T-helper 1 cell treated with Interleukin-12 subunit alpha and Interleukin-12 subunit beta and Interleukin-4 antibody, amounts not matched to agents 30 ng/mL and 1 ng/mL, for 36 hours (primary cell): ENCODE measurements at regions not wholly inside any gene's neighbourhood (a gene's known extent, or its start where the extent isn't known, plus 50 kb on each side); places are given as distances from the start of the nearest gene placed in this dataset.

Experiments
- intact Hi-C: fragments of 100-400 bp; cut with micrococcal nuclease; formaldehyde crosslinking; loops from one replicate; pipeline ENCODE4 v1.15.1; 2024

DNA sequence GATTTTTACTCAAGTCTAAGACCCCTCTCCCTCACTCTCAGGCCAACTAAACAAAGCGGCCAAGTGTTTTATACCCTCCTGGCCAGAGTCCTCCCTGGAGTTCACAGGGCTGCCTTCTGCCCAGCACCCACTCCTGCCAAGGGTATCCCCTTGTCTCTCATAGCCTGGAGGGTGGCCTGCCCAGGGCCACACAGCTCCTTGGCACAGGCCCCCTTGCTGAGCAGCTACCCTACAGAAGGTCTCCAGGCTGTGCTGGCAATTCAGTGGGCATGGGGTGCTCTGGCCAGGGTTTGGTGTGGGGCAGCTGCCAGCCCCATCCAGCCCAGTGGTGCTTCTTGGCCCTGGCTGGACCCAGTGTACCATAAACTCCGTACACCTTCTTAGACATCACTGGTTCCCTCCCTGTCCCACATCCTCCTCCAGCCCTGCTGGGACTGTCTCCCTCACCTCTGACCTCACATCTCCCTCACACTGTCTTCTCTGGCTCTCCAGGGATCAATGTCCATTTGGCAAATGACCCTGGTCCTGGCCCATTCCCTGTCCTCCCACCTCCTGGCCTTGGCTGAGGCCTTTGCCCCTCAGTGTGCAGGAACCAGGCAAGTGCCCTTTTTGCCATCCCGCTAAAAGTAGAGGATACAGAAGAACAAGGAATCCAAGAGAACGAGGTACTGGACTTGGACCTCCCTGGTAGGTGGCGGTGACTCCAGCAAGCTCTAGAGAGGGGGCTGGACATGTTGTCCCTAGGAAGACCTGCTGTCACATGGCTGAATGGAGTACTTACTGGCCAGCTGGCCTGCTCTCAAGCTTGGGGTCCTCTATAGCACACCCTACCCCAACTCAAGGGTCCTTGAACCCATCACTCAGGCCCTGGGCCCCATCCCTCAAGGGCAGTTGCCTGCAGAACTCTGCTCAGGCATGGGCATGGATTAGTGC is 50.0 kb upstream of the TRPM1 start:
- intact Hi-C loops, result no loop called here

DNA sequence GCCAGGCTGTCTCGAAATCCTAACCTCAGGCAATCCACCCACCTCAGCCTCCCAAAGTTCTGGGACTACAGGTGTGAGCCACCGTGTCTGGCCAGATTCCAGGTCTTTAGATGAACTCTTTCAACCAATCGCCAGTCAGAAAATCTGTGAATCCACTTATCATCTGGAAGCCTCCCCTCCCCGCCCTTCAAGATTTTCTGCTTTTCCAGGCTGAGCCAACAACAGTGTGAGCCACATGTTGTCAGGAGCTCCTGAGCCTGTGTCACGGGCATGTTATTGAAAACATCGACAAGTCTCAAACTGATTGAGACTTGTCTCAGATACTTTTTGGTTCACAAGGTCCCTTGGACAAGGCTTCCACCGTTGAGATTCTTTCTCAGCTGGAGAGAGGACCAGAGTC is 52.0 kb upstream of the TRPM1 start:
- intact Hi-C loops, result no loop called here

DNA sequence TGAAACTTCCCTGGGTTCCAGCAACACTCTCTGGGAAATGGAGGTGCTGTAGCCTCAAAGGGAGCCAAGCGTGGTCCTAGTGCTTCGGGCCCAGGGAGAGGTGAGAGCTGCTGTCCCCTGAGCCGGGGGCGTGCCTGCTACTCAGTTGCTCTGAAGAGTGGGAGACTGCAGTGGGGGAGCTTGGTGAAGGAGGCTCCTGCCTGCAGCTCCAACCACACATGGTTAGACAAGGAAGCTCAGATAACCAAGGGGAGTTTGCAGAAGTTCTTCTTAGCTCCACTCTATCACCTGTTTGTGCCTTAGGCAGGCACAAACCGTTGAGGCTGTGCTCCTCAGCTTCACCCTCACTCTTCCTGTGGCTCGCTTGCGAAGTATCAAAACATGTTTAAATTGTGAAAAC is 53.6 kb upstream of the TRPM1 start:
- intact Hi-C loops, result no loop called here

DNA sequence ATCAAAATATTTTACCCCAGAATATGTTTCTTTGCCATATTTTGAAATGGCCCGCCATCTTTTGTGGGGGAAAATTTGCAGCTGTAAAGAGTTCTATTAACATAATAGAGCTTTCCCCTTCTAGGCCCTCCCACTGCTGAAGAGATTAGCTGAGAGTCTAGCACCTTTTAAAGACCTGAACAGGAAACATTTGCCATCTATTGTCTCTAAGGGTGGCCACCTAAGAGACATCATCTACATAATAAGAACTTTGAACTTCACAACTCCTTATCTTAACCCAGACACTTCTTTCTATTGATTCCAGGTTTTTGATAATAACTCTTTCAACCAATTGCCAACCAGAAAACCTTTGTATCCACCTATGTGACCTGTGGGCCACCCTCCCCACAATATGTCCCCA is 54.7 kb upstream of the TRPM1 start:
- intact Hi-C loops, result no loop called here

DNA sequence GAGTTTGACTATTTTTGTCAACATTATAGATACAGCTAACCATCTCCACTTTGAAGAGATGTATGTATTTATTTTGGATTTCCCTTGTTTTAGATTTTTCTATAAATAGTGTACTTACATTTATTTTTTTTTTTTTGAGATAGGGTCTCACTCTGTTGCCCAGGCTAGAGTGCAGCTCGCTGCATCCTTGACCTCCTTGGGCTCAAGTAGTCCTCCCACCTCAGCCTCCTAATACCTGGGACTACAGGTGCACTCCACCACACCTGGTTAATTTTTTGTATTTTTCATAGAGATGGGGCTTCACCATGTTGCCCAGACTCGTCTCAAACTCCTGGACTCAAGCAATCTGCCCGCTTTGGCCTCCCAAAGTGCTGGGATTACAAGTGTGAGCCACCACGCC is 55.3 kb upstream of the TRPM1 start:
- intact Hi-C loops, result no loop called here

DNA sequence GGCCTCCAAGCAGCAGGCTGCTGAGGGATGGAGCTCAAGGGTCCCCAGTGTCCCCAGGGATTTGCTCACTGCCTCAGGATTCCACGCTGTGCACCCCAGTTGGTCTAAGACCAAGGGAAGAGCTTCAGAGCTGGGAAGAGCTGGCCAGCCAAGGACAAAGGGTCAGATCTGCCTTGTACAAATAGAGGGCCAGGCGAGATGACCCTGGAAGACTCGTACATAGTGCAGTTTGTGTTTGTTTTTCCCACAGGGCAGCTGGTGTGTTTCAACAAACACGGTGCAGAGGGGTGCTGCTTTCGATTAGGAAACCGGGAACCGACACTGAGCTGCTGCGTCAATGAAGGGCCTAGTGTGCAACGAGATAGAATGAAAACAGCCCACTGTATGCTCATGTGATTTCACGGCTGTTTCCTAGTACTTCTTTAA is 56.1 kb upstream of the TRPM1 start:
- intact Hi-C loops, result no loop called here

DNA sequence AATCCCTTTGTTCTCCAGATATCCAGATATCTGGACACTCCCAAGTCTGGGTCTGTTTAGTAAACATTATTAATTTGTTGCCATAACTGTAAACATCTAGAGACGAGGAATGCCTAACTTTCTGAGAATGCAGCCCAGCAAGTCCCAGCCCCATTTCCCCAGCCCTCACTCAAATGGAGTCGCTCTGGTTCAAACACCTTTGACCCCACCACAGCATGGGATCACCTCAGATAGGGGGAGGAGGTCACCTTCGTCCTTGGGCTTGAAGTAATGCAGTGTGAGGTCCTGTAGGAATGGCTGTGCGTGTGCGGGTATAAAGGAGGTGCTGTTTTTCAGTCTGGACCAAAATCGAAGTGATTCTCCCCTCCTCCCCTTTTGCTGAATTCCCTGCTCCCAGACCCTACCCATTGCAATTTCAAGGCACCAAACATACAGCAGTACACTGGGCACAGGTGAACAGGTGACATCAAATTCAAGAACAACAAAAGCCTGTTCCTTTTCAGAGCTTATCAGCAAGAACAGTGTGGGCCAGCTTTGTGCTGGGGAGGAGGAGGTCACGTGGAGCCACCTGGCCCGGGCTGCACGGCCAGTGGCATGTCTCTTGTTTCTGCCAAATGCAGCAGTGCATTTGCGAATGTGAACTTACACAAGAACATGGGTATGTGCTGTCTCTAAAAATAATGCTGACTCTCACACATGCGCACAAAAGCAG is 57.5 kb upstream of the TRPM1 start:
- intact Hi-C loops, result no loop called here

DNA sequence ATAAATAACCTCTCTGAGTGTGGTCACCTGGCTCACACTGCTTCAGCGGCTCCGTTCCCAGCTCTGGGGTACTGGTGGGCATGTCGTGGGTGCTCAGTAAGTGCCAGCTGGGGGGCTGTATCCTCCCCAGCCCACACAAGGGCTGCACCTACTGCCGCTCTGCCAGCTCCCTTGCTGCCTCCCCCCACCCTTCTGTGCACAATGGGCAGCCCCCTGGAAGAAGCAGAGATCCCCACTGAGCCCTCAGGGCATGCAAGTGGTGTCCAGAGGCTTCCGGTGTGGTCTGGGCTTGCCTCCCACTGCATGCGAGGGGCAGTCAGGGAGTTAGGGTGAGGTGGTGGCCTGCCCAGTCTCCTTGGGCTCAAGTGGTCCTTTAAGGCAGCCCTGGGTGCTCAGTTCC is 58.3 kb upstream of the TRPM1 start:
- intact Hi-C loops, result no loop called here

DNA sequence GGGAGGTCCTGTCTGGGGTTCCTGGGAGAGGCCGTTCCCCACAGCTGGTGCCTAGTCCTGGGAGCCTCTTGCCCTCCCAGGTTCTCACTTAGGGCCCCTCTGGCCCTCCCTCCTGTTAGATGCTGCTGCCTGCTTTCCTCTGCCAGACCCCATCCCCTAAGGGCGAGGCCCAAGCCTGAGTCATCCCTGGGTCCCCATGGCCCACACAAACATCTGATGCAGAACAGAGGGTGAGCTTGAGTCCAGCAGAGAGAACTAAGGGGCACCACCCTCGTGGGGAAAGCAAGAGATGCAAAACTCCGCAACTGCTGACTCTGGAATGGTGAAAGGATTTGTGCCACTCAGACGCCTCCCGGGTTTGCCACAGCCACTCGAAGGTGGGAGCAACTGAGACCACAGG is 58.8 kb upstream of the TRPM1 start:
- intact Hi-C loops, result no loop called here

DNA sequence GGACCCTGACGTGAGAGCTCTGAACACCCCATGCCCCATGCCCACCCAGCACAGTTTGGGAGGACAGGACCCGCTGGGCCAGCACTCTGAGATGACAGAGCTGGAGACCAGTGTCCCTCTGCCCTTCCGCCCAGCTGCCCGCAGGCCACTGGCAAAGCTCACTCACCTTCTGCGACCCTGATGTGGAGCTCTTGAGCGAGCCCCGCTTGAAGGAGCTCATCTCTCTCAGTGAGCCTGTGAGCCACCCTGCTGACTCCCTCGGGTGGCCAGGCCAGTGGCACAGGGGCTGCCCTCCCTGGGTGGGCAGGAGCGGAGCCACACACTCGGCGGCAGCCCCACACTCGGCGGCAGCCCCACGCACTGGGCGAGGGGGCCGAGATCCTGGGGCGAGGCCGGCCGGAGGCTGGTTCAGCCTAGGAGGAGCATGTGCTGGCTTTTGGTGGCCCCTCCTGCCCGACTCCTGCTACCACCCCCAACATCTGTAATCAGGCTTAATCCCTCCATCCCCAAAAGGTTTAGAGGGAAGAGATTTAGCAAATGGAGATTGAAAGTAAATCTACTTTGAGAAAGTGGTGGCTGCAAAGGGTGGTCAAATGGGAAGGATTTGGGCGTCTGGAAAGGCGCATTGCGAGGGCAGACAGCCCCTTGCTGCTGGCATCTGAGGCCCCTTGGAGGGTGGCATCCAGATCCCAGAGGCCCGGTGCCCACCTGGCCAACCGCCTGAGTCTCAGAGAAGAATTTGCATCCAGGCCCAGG is 59.4 kb upstream of the TRPM1 start:
- intact Hi-C loops, result no loop called here

DNA sequence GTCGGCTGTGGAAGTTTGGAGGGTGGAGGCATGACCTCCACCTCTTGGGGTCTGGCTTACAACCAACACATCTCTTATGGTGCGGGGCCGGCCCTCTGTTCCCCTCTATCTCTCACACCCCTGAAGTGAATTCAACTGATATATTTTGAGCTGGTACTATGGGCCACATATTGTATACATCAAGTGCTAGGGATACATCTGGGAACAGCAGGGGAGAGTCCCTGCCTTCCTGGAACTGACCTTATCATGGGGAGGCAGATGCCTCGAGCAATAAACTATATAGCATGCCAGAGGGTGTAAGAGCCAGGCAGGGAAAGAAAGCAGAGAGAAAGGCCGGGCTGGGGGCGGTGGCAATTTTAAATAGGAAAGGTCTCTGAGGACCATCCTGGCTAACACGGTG is 60.4 kb upstream of the TRPM1 start:
- intact Hi-C loops, result no loop called here

DNA sequence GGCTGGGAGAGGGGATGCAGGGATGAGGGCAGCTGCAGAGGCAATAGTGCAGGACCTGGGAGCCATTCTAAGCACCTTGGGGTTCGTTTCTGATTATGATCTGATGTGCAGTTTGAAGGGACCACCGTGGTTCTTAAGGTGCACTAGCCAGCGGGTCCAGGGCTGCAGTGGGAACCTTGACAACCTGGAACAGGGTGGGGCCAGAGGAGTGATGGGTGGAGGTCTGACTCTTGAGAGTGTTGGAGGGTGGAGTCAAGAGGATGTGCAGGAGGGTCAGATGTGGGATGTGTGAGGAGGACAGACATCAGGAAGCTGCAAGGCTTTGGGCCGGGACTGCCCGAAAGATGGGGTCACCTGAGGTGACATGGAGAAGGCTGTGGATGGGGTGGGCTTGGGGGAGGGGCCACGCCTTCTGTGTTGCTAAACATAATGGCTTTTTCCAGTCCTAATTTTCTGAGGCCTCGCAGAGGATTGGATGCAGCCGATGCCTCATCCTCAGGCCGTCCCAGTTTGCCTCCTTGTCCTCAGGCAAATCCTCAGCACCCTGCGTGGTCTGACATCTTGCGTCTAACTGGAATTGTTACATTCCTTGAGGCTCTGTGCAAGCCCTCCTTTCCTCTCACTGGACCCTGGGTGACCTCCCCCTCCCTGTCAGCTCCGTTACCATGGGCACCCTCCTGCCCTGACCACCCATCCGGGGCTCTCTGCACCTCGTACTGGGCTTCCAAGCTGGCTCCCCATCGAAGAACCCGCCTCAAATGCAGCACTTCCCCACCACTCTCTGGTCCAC is 61.4 kb upstream of the TRPM1 start:
- intact Hi-C loops, result no loop called here

DNA sequence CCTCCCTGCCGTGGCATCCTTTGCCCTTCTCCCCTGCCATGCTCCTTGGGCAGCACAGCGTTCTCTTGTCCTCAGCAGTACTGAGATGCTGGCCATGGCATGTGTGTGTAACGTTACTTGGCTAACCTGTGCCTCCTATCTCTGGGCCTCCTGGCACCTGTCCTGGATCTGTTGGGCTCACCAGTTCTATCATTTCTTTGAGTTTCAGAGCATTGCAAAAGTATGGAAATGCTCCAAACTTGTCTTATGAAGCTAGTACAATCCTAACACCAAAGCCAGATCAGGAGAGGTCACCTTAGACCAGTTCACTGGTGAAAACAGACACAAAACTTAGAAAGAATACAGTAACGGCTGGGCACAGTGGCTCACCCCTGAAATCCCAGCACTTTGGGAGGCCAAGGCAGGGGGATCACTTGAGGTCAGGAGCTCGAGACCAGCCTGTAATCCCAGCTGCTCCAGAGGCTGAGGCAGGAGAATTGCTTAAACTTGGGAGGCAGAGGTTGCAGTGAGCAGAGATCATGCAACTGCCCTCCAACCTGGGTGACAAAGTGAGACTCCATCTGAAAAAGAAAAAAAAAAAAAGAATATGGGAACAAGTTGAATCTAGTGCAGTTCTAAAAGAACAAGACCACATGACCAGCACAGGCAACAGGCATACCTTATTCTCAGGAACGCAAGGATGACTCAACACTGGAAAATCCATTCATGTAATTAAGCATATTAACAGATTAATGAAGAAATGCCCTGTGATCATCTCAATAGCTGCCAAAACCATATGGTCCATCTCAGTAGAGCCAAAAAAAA is 62.4 kb upstream of the TRPM1 start:
- intact Hi-C loops, result no loop called here

DNA sequence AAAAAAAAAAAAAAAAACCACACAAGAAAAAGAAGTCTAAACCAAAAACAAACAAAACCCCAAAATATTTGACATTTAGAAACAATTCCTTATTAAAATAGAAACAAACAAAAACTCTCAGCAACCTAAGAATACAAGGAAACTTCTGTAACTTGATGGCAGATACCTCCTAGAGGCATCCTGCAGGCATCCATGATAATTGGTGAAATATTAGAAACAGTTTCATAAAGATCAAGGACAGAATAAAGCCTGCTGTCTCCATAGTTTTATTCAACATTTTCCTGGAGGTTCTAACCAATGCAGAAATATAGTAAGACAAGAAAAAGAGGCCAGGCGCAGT is 63.0 kb upstream of the TRPM1 start:
- intact Hi-C loops, result no loop called here

DNA sequence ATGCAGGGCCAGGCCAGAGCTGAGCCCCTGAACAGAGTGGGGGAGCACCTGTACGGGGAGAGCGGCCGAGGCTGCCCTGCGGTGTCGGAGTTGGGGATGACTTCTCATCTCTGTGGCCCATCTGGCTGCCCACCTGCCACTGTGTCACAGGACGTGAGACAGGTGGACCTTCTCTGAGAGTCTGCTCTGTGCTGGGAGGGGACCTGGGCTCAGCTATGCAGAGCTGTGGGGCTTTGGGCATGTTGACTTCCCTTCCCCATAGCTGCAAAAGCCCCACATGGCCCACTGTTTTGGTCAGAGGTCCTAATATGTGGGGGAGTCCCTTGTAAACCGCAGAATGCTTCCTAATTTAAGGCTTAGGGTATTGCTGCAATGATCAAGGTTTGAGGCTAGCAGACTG is 68.0 kb upstream of the TRPM1 start:
- intact Hi-C loops, result no loop called here

DNA sequence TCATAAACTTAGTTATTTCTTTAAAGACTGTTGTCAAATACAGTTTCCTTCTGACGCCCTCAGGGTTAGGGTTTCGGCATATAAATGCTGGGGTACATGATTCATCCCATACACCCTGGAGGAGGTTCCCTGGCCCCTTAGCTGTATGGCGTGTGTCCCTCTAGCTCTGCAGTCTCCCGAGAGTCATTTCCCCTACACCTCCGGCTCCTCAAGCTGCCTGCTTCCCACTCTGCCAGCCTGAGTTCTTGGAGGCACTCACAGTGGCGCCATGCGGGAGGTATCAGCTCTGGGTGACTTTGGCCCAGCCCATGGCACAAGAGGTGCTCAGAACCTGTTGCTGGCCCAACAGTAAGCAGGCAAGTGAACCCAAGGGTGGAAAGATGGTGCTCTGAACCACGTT is 70.2 kb upstream of the TRPM1 start:
- intact Hi-C loops, result no loop called here

DNA sequence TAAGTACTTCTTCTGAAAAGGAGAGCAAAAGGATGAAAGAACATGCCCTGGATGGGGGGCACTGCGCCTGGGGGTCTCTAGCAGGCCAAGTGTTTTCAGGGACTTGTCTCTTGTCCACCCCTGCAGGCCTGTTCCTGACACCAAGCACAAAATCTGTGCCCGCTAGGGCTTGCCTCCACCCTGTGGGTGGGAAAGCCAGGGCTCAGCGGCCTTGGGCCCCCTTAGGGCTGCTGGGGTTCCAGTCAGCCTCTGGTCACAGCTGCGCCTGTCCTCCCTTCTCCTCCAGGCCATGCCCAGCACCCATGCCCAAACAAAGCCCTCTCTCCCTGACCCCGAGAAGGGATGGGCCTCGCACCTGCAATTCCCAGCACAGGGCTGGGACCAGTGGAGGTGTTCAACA is 71.1 kb upstream of the TRPM1 start:
- intact Hi-C loops, result no loop called here

DNA sequence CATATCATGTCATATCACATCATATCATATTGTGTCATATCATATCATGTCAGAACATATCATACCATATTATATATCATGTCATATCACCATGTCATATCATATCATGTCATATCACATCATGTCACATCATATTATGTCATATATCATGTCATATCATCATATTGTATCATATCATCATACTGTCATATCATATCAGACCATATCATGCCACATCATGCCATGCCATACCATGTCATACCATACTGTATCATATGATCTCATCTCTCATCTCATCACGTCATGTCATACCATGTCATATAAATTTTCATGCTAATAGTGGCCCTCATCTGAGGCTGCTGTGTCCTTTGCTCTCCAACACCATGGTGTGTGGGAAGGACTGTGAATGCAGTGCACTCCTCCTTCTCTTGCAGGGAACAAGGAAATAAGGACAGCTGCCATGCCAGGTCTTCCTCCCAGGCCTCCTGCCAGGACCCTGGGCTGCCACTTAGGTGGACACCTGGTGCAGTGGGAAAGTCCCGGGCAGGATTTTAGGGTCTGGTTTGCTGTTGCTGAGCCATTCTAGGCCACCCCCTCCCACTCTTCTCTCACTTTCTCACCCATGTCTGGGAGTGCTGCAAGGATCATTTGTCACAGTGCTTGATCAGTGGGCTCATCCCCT is 72.4 kb upstream of the TRPM1 start:
- intact Hi-C loops, result no loop called here

DNA sequence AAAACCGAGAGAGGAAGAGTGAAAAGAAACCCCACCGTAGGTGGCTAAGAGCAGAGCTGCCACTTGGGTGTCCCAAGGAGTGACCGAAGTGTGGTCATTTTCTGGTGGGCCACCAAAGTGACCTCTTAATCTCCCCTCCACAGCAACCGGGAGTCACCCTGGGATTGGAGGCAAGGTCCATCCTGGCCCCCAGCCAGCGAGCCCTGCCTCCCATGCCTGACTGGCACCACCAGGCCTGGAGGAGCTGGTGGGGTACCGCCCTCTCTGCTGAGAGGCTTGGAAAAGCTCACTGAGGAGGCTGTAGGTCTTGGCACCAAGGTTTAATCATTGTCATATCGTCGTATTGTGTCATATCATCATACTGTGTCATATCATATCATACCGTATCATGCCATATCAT is 74.0 kb upstream of the TRPM1 start:
- intact Hi-C loops, result no loop called here

DNA sequence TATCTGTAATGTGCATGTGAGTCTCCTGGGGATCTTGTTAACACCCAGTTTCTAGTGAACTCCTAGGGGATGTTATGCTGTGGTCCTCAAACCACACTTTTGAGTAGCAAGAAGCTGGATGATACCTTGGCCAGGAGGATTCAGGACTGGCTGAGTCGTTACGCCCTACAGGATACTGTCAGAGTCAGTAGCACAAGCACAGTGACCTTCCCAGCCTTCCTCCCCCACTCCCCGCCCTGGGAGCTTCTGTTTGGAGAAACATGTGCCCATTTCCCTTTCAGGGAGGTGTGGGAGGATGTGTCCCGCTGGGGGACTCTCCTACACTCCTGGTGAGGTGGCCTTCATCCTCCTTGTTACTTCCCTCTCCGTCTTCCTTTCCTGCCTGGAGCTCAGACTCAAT is 76.4 kb upstream of the TRPM1 start:
- intact Hi-C loops, result no loop called here
